Uterus (tissue), 3 donors: ENCODE measurements at regions not wholly inside any gene's neighbourhood (a gene's known extent, or its start where the extent isn't known, plus 50 kb on each side); places are given as distances from the start of the nearest gene placed in this dataset.

ENCODE experiments used
- DNase-seq, 2 donors: peaks; one replicate each; pipeline ENCODE4 v3.0.0-alpha.2; 2019 to 2020
- H3K27ac ChIP-seq, 2 donors: fragments of 200-600 bp; sonication (generic); 1 replicate in 1 of 2; 2 replicates in 1 of 2; pipeline ENCODE4 v1.5.1; 2016 to 2018
- H3K27me3 ChIP-seq, 2 donors: fragments of 200-600 bp; sonication (generic); one replicate each; pipeline ENCODE4 v1.5.1; 2018 to 2019; ENCODE audit warnings: control low read depth in 1 of 2
- H3K36me3 ChIP-seq, 2 donors: fragments of 200-600 bp; sonication (generic); one replicate each; pipeline ENCODE4 v1.5.1; 2019; ENCODE audit warnings: control low read depth in 1 of 2
- H3K4me1 ChIP-seq, 2 donors: fragments of 200-600 bp; sonication (generic); one replicate each; pipeline ENCODE4 v1.5.1; 2018 to 2019; ENCODE audit warnings: control low read depth in 1 of 2
- H3K4me3 ChIP-seq, 2 donors: fragments of 200-600 bp; sonication (generic); 1 replicate in 1 of 2; 2 replicates in 1 of 2; pipeline ENCODE4 v1.5.1; 2018 to 2019; ENCODE audit warnings: mild to moderate bottlenecking in 1 of 2
- H3K9me3 ChIP-seq, 2 donors: fragments of 200-600 bp; sonication (generic); one replicate each; pipeline ENCODE4 v1.5.1; 2019; ENCODE audit warnings: control low read depth in 1 of 2
- CTCF ChIP-seq, 4 experiments: fragments of 200-600 bp in 2 of 4; fragments of 450-650 bp in 2 of 4; sonication (generic) in 2 of 4; IDR thresholded peaks; one replicate each; pipeline ENCODE4 v1.5.1; 2016 to 2019; ENCODE audit warnings: antibody characterized with exemption in 4 of 4, mild to moderate bottlenecking in 2 of 4, moderate library complexity in 1 of 4
- POLR2A ChIP-seq, 2 donors: fragments of 450-650 bp; IDR thresholded peaks; one replicate each; pipeline ENCODE4 v1.6.1; 2016; ENCODE audit warnings: antibody characterized with exemption in 2 of 2, mild to moderate bottlenecking in 1 of 2, moderate library complexity in 1 of 2
- intact Hi-C: fragments of 100-400 bp; cut with DNase I; formaldehyde crosslinking; loops from one replicate; pipeline ENCODE4 v1.15.1; 2023; ENCODE audit warnings: low total_unique reads
- donor health status: DM: yes; HTN: yes; CAD: no.

GRCh38 chr3:16658004-16658924 is 53.0 kb upstream of the DAZL start:
- TF ChIP-seq POLR2A (IDR thresholded peaks at IDR 0.05) (no peak), CTCF (IDR thresholded peaks at IDR 0.05) (no peak)
- DNase-seq: no peak
- intact Hi-C loops: no loop called here
- Histone ChIP-seq H3K4me1 (no peaks in the 10 kb centered on the region), H3K4me3 (no peak overlapping the region), H3K27me3 (no peaks in the 10 kb centered on the region), H3K36me3 (no peaks in the 10 kb centered on the region), H3K9me3 (no peaks in the 10 kb centered on the region), H3K27ac (no peak overlapping the region)

GRCh38 chr3:16658925-16659793 is 53.9 kb upstream of the DAZL start:
- Histone ChIP-seq H3K36me3 (no peaks in the 10 kb centered on the region), H3K27ac (no peak overlapping the region), H3K4me3 (no peak overlapping the region), H3K27me3 (no peaks in the 10 kb centered on the region), H3K9me3 (no peaks in the 10 kb centered on the region), H3K4me1 (no peaks in the 10 kb centered on the region)
- intact Hi-C loops: no loop called here
- no peak for TF ChIP-seq CTCF (IDR thresholded peaks at IDR 0.05)
- no peak for TF ChIP-seq POLR2A (IDR thresholded peaks at IDR 0.05)
- DNase-seq: no peak

- intact Hi-C loops: no loop called here
- no peak overlapping the region for H3K4me3 ChIP-seq
Measured at GRCh38 chr3:16663854-16664712, 58.9 kb upstream of the DAZL start.

GRCh38 chr3:16665282-16665741 is 60.1 kb upstream of the DAZL start:
- Histone ChIP-seq H3K4me3 (no peak overlapping the region), H3K27ac (no peak overlapping the region), H3K9me3 (no peaks in the 10 kb centered on the region), H3K4me1 (no peaks in the 10 kb centered on the region), H3K27me3 (no peaks in the 10 kb centered on the region), H3K36me3 (no peaks in the 10 kb centered on the region)
- DNase-seq: no peak
- TF ChIP-seq POLR2A (IDR thresholded peaks at IDR 0.05): no peak
- TF ChIP-seq CTCF (IDR thresholded peaks at IDR 0.05): no peak
- intact Hi-C loops: no loop called here

More at GRCh38 chr3:16663854-16664712, 58.9 kb upstream of the DAZL start:
- no peak for DNase-seq
- TF ChIP-seq CTCF (IDR thresholded peaks at IDR 0.05) (no peak), POLR2A (IDR thresholded peaks at IDR 0.05) (no peak)
- no peaks in the 10 kb centered on the region for H3K9me3 ChIP-seq
- H3K27me3 ChIP-seq: no peaks in the 10 kb centered on the region
- H3K27ac ChIP-seq: no peak overlapping the region
- no peaks in the 10 kb centered on the region for H3K4me1 ChIP-seq
- H3K36me3 ChIP-seq: no peaks in the 10 kb centered on the region
